ENCODE measurements at regions not wholly inside any gene's neighbourhood (a gene's known extent, or its start where the extent isn't known, plus 50 kb on each side); places are given as distances from the start of the nearest gene placed in this dataset.

GRCh38 chr7:142338633-142339501 lies 81.0 kb upstream of the PRSS58 start:
- H3K4me1 Mint-ChIP-seq, result no peaks in the 10 kb centered on the region
- peaks cover 11% of the 10 kb centered on the region for H3K27me3 Mint-ChIP-seq
- H3K4me3 Mint-ChIP-seq, result no peak overlapping the region
- no peaks in the 10 kb centered on the region for H3K36me3 Mint-ChIP-seq
- H3K27ac Mint-ChIP-seq, result no peak overlapping the region
- no peaks in the 10 kb centered on the region for H3K9me3 Mint-ChIP-seq
- DNase-seq (ENCODE audit: low spot score in 2 of 2), result no peak
- ATAC-seq (ENCODE audit: low read depth), result no peak

- no peak overlapping the region for H3K4me3 Mint-ChIP-seq
- H3K9me3 Mint-ChIP-seq, result no peaks in the 10 kb centered on the region
- DNase-seq (ENCODE audit: low spot score in 2 of 2) (no peak), ATAC-seq (ENCODE audit: low read depth) (no peak)
- no peak overlapping the region for H3K27ac Mint-ChIP-seq
- peaks cover 10% of the 10 kb centered on the region for H3K27me3 Mint-ChIP-seq
- no peaks in the 10 kb centered on the region for H3K4me1 Mint-ChIP-seq
- H3K36me3 Mint-ChIP-seq, result no peaks in the 10 kb centered on the region
Observed at GRCh38 chr7:142337054-142338001, 79.5 kb upstream of the PRSS58 start.

DNA sequence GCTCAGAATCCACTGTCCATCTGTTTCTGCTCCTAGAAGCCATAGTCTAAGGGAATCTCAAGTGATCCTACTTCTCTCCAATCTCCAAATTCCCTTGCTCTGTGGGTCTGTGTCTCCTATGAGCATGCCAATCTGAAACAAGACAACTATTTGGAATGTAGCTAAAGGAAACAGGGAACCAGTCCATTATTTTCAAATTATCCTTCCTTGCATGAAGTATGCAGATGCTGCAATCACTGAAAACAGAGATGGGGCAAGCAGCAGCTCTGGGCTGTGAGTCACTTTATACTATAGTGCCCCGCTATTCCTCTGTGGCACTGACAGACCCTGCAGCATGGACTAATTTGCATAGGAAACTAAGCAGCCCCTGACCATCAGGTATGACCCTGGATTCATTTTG lies 76.9 kb upstream of the PRSS58 start:
- no peaks in the 10 kb centered on the region for H3K9me3 Mint-ChIP-seq
- no peak overlapping the region for H3K4me3 Mint-ChIP-seq
- DNase-seq (ENCODE audit: low spot score in 2 of 2) (no peak), ATAC-seq (ENCODE audit: low read depth) (no peak)
- peaks cover 14% of the 10 kb centered on the region for H3K27me3 Mint-ChIP-seq
- no peaks in the 10 kb centered on the region for H3K4me1 Mint-ChIP-seq
- no peaks in the 10 kb centered on the region for H3K36me3 Mint-ChIP-seq
- H3K27ac Mint-ChIP-seq, result no peak overlapping the region

GRCh38 chr7:142334236-142334635 lies 76.4 kb upstream of the PRSS58 start:
- H3K36me3 Mint-ChIP-seq, result no peaks in the 10 kb centered on the region
- DNase-seq (ENCODE audit: low spot score in 2 of 2) (no peak), ATAC-seq (ENCODE audit: low read depth) (no peak)
- H3K4me3 Mint-ChIP-seq, result no peak overlapping the region
- no peaks in the 10 kb centered on the region for H3K9me3 Mint-ChIP-seq
- H3K4me1 Mint-ChIP-seq, result no peaks in the 10 kb centered on the region
- H3K27me3 Mint-ChIP-seq, result peaks cover 14% of the 10 kb centered on the region
- H3K27ac Mint-ChIP-seq, result no peak overlapping the region

GRCh38 chr7:142332421-142332820 lies 74.6 kb upstream of the PRSS58 start:
- H3K36me3 Mint-ChIP-seq, result no peaks in the 10 kb centered on the region
- H3K9me3 Mint-ChIP-seq, result no peaks in the 10 kb centered on the region
- ATAC-seq (ENCODE audit: low read depth), result no peak
- no peak overlapping the region for H3K27ac Mint-ChIP-seq
- H3K4me1 Mint-ChIP-seq, result no peaks in the 10 kb centered on the region
- no peak overlapping the region for H3K4me3 Mint-ChIP-seq
- no peak for DNase-seq (ENCODE audit: low spot score in 2 of 2)
- peaks cover 13% of the 10 kb centered on the region for H3K27me3 Mint-ChIP-seq

DNA sequence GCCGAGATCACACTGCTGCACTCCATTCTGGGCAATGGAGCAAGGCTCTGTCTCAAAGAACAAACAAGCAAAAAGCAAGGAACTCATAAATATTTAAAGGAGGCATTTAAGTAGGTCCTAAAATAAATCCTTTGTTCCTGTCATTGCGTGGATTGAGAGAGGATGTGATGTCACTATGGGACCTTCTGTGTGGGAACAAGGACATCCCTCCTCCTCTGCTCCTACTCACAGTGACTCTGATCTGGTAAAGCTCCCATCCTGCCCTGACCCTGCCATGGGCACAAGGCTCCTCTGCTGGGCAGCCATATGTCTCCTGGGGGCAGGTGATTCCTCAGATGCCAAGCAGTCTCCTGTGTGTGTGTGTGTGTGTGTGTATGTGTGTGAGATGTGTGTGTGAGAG lies 74.1 kb upstream of the PRSS58 start:
- H3K27me3 Mint-ChIP-seq, result peaks cover 10% of the 10 kb centered on the region
- no peaks in the 10 kb centered on the region for H3K9me3 Mint-ChIP-seq
- ATAC-seq (ENCODE audit: low read depth) (no peak), DNase-seq (ENCODE audit: low spot score in 2 of 2) (no peak)
- H3K4me1 Mint-ChIP-seq, result no peaks in the 10 kb centered on the region
- H3K27ac Mint-ChIP-seq, result no peak overlapping the region
- H3K36me3 Mint-ChIP-seq, result no peaks in the 10 kb centered on the region
- H3K4me3 Mint-ChIP-seq, result no peak overlapping the region

- Mint-ChIP-seq H3K36me3 (no peaks in the 10 kb centered on the region), H3K9me3 (no peaks in the 10 kb centered on the region), H3K4me3 (no peak overlapping the region), H3K27ac (no peak overlapping the region), H3K4me1 (no peaks in the 10 kb centered on the region), H3K27me3 (peaks cover 10% of the 10 kb centered on the region)
- ATAC-seq (ENCODE audit: low read depth) (no peak), DNase-seq (ENCODE audit: low spot score in 2 of 2) (no peak)
Observed at GRCh38 chr7:142329062-142329790, 71.4 kb upstream of the PRSS58 start.

DNA sequence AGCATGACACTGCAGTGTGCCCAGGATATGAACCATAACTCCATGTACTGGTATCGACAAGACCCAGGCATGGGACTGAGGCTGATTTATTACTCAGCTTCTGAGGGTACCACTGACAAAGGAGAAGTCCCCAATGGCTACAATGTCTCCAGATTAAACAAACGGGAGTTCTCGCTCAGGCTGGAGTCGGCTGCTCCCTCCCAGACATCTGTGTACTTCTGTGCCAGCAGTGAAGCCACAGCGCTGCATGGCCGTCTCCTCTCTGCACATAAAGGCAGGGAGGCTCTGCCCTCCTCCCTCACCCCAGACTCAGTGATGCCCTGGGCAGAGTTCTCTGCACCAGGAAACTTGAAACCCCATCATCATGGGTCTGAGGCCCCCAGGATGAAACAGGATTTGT lies 70.7 kb upstream of the PRSS58 start:
- ATAC-seq (ENCODE audit: low read depth) (no peak), DNase-seq (ENCODE audit: low spot score in 2 of 2) (no peak)
- no peaks in the 10 kb centered on the region for H3K9me3 Mint-ChIP-seq
- H3K4me1 Mint-ChIP-seq, result no peaks in the 10 kb centered on the region
- no peak overlapping the region for H3K4me3 Mint-ChIP-seq
- H3K27ac Mint-ChIP-seq, result no peak overlapping the region
- H3K36me3 Mint-ChIP-seq, result no peaks in the 10 kb centered on the region
- peaks cover 13% of the 10 kb centered on the region for H3K27me3 Mint-ChIP-seq

DNA sequence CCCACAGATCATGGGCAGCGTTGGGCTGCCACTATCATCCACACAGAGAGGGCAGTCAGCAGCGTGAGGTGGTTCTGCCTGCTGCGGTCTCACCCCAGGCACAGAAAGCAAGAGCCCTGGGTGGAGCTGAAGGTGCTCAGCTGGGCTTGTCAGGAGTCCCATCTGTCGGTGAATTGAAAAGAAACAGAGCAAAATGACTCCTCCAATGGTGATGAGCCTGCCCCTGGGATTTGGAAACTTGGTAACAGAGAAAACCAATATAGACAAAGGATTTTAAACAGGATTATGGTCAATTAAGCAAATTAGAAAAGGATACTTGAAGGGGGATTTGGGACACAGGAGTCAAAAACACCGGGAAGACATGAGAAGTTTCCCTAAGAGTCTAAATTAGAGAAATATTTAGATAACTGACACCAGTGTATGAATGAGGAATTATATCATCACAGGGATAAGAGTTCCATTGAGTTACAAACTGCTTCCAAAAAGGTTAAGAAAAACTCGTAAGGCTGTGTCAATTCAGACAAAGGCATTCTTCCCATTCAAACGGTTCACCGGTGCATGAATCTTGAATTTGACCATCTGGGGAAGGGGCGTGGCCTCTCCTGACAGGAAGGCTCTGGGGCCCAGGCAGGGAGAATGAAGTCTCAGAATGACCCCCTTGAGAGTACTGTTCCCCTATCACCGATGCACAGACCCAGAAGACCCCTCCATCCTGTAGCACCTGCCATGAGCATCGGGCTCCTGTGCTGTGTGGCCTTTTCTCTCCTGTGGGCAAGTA lies 70.0 kb upstream of the PRSS58 start:
- peaks cover 15% of the 10 kb centered on the region for H3K27me3 Mint-ChIP-seq
- no peaks in the 10 kb centered on the region for H3K9me3 Mint-ChIP-seq
- no peak overlapping the region for H3K27ac Mint-ChIP-seq
- no peaks in the 10 kb centered on the region for H3K4me1 Mint-ChIP-seq
- no peak for DNase-seq (ENCODE audit: low spot score in 2 of 2)
- no peak for ATAC-seq (ENCODE audit: low read depth)
- H3K36me3 Mint-ChIP-seq, result no peaks in the 10 kb centered on the region
- H3K4me3 Mint-ChIP-seq, result no peak overlapping the region

- H3K4me3 Mint-ChIP-seq, result no peak overlapping the region
- no peaks in the 10 kb centered on the region for H3K4me1 Mint-ChIP-seq
- ATAC-seq (ENCODE audit: low read depth), result no peak
- no peaks in the 10 kb centered on the region for H3K36me3 Mint-ChIP-seq
- DNase-seq (ENCODE audit: low spot score in 2 of 2), result no peak
- H3K27me3 Mint-ChIP-seq, result peaks cover 10% of the 10 kb centered on the region
- H3K27ac Mint-ChIP-seq, result no peak overlapping the region
- H3K9me3 Mint-ChIP-seq, result no peaks in the 10 kb centered on the region
Observed at GRCh38 chr7:142323706-142324105, 65.8 kb upstream of the PRSS58 start.

DNA sequence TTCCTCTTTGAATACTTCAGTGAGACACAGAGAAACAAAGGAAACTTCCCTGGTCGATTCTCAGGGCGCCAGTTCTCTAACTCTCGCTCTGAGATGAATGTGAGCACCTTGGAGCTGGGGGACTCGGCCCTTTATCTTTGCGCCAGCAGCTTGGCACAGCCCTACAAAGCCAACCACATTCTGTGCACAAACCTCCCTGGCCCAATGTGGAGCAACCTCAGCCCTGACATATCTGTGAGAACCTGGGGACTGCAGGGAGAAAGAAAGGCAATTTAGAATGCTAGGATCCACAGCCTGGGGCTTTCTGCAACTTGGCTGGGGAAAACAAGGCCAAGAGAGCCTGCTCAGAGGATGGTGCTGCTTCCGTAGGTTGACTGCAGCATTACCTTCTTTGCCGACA lies 63.5 kb upstream of the PRSS58 start:
- no peak for ATAC-seq (ENCODE audit: low read depth)
- H3K27ac Mint-ChIP-seq, result no peak overlapping the region

GRCh38 chr7:142320883-142321282 lies 63.0 kb upstream of the PRSS58 start:
- DNase-seq (ENCODE audit: low spot score in 2 of 2), result no peak
- no peaks in the 10 kb centered on the region for H3K36me3 Mint-ChIP-seq
- no peaks in the 10 kb centered on the region for H3K9me3 Mint-ChIP-seq
- peaks cover 13% of the 10 kb centered on the region for H3K27me3 Mint-ChIP-seq
- H3K4me1 Mint-ChIP-seq, result no peaks in the 10 kb centered on the region
- ATAC-seq (ENCODE audit: low read depth), result no peak
- H3K27ac Mint-ChIP-seq, result no peak overlapping the region
- no peak overlapping the region for H3K4me3 Mint-ChIP-seq

More for the DNA sequence above, 63.5 kb upstream of the PRSS58 start:
- no peak overlapping the region for H3K4me3 Mint-ChIP-seq
- DNase-seq (ENCODE audit: low spot score in 2 of 2), result no peak
- no peaks in the 10 kb centered on the region for H3K9me3 Mint-ChIP-seq
- no peaks in the 10 kb centered on the region for H3K4me1 Mint-ChIP-seq
- H3K27me3 Mint-ChIP-seq, result peaks cover 11% of the 10 kb centered on the region
- H3K36me3 Mint-ChIP-seq, result no peaks in the 10 kb centered on the region

GRCh38 chr7:142319970-142320369 lies 62.1 kb upstream of the PRSS58 start:
- Mint-ChIP-seq H3K4me1 (no peaks in the 10 kb centered on the region), H3K9me3 (no peaks in the 10 kb centered on the region), H3K36me3 (no peaks in the 10 kb centered on the region), H3K4me3 (no peak overlapping the region), H3K27me3 (peaks cover 13% of the 10 kb centered on the region), H3K27ac (no peak overlapping the region)
- DNase-seq (ENCODE audit: low spot score in 2 of 2) (no peak), ATAC-seq (ENCODE audit: low read depth) (no peak)

Measured in memory B cell (primary cell).